ENCODE measurements at regions not wholly inside any gene's neighbourhood (a gene's known extent, or its start where the extent isn't known, plus 50 kb on each side); places are given as distances from the start of the nearest gene placed in this dataset.

DNA sequence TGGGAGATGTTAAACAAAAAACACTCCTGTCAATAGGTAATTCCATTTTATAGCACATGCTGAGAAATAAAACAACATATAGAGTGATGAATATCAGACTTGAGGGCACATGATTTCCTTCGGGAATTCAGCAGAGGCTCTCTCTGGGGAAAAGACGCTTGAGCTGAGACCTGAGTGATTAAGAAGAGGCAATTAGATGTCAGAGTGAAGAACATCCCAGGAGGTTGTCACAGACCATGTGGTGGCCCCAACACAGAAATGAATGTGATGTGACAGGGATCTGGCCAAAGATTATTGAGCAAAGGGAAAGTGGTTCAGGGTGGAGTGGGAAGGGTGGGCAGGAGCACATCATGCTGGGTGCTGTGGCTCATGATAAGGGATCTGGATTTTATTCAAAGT is 254.7 kb downstream of the RAD51AP2 start:
- no peak for ATAC-seq (ENCODE audit: low FRiP score)
- no peak for TF ChIP-seq CTCF (IDR thresholded peaks at IDR 0.05)
- no peak for DNase-seq (ENCODE audit: low spot score)

GRCh38 chr2:17262854-17263569 is 255.2 kb downstream of the RAD51AP2 start:
- no peak for DNase-seq (ENCODE audit: low spot score)
- ATAC-seq (ENCODE audit: low FRiP score), result no peak
- no peak for TF ChIP-seq CTCF (IDR thresholded peaks at IDR 0.05)

DNA sequence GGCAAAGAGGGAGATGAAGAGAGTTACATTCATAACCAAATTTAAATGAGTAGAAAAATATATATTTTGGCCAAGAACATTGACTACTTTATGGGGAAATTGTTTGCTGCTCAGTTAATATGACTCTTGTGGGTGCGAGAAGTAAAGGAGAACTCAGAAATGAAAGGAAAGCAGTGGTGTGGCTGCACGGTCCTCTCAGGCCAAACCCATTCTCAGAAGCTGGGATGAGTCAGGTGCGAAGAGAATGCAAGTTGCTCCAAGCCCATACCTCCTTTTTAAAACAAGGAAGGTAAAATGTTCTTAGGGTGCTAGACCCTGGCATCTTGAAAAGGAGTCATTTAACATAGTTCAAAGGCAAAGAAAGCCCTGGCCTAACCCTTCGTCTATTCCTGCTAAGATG is 258.6 kb downstream of the RAD51AP2 start:
- no peak for TF ChIP-seq CTCF (IDR thresholded peaks at IDR 0.05)
- ATAC-seq (ENCODE audit: low FRiP score) (no peak), DNase-seq (ENCODE audit: low spot score) (no peak)

DNA sequence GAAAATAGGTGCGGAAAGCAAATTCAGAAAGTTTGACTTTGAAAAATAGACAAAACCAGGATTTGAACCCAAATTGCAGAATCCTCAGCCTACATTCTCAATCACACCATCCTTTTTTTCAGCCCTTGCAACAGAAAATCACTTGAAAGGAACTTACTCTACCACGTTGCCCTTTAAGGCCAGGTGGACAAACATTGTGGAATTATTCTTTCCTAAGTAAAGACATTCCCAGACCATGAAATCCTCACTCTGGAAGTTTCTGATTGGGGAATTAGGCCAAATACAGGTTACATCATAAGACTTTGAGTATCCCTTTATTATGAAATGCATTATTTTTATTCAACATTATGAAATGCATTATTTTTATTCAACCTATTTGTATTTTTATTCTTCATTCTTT is 259.4 kb downstream of the RAD51AP2 start:
- ATAC-seq (ENCODE audit: low FRiP score), result no peak
- no peak for DNase-seq (ENCODE audit: low spot score)
- no peak for TF ChIP-seq CTCF (IDR thresholded peaks at IDR 0.05)

DNA sequence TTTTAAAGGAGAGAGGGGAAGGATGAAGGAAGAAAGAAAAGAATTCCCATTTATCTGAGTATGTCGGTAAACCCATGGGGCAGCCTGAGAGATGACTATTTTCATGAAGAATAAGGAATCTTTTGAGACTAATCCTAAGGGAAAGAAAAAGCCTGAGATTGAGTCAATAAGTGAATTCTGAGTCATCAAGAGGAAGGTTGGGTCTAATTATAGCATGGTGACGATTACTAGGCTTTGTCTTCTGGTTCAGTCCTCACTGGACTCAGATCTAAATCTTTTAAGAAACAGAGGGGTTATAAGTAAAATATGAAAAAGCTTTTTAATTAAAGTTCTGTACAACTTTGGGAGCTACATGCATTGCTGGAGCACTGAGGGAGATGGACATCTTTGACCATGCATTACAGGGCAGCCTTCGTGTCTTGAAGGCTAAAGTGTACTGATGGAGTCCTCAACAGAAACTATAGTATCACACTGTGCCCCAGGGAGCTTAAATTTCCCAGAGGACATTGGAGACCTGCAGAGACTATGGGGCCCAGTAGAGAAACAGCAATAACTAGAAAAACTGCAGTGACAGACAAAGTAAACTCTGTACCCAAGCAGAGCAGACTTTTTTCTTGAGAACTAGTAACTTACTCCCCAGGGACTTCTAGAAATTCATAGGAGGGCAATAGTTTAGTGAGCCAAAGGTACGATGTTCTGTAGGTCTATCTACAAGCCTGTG is 260.9 kb downstream of the RAD51AP2 start:
- ATAC-seq (ENCODE audit: low FRiP score) (no peak), DNase-seq (ENCODE audit: low spot score) (no peak)
- no peak for TF ChIP-seq CTCF (IDR thresholded peaks at IDR 0.05)

DNA sequence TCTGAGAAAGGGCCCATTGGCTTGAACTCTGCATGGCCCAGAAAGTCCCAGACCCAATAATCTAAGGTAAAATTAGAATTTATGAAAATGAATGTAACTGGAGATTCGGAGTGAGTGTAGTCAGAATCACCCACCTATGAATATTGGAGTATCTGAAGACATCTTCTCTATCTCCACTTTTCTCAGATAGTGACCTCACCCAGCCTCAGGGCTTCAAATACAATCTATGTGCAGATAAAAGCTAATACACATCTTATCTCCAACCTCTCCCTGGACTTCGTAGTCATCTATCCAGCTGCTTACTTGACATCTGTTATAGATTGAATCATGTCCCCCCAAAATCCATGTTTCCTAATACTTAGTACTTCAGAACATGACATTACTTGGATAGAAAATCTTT is 263.2 kb downstream of the RAD51AP2 start:
- ATAC-seq (ENCODE audit: low FRiP score), result no peak
- no peak for TF ChIP-seq CTCF (IDR thresholded peaks at IDR 0.05)
- no peak for DNase-seq (ENCODE audit: low spot score)

GRCh38 chr2:17254421-17254820 is 263.8 kb downstream of the RAD51AP2 start:
- ATAC-seq (ENCODE audit: low FRiP score), result no peak
- no peak for DNase-seq (ENCODE audit: low spot score)
- no peak for TF ChIP-seq CTCF (IDR thresholded peaks at IDR 0.05)
